GM12878 (cell line): ENCODE measurements at regions not wholly inside any gene's neighbourhood (a gene's known extent, or its start where the extent isn't known, plus 50 kb on each side); places are given as distances from the start of the nearest gene placed in this dataset.

Experiments used
- ATAC-seq: fragments of 200-7000 bp; cut with Tn5 transposase; 3 replicates; pipeline ENCODE4 v1.9.1; 2020; ENCODE audit warnings: mild to moderate bottlenecking, moderate library complexity
- BruUV-seq: library from RNA; stranded (reverse); fragments of 400-500 nt; replicated peaks from 2 replicates; lab custom pipeline; 2021; lab: Mats Ljungman, UMichigan
- CTCF ChIA-PET: fragments of 300-600 bp; sonication (Branson Sonifier 250); formaldehyde crosslinking; extraction: SDS; loops from one replicate; lab custom pipeline; 2021; ENCODE audit warnings: inconsistent platforms; lab: Yijun Ruan, JAX
- POLR2A ChIA-PET: fragments of 350-600 bp; formaldehyde crosslinking; extraction: SDS; loops from one replicate; lab custom pipeline; 2021; ENCODE audit warnings: inconsistent platforms; lab: Charles Lee
- RAD21 ChIA-PET: fragments of 300-600 bp; sonication (Branson Sonifier 250); formaldehyde crosslinking; loops from one replicate; lab custom pipeline; 2023; ENCODE audit warnings: antibody characterized with exemption; ENCODE audit not compliant: unreplicated experiment; lab: Charles Lee
- SMC1A ChIA-PET: fragments of 300-600 bp; sonication (Branson Sonifier 250); formaldehyde crosslinking; loops from one replicate; lab custom pipeline; 2023; ENCODE audit not compliant: unreplicated experiment, uncharacterized antibody; lab: Charles Lee
- DNase-seq: peaks from one replicate; pipeline ENCODE4 v3.0.0-alpha.2; 2011; ENCODE audit warnings: low read depth, low spot score
- FAIRE-seq: peaks from 3 replicates; lab custom pipeline; 2011; peaks lifted over from hg19 to GRCh38; lab: Jason Lieb, UNC
- H2AFZ ChIP-seq: 2 replicates; pipeline ENCODE4 v1.6.0; 2011; ENCODE audit warnings: low read depth, low read length, control low read depth; ENCODE audit not compliant: control insufficient read depth
- H3K27ac ChIP-seq: 2 replicates; pipeline ENCODE4 v1.5.1; 2011; ENCODE audit warnings: control low read depth; ENCODE audit not compliant: control insufficient read depth, insufficient read depth
- H3K27me3 ChIP-seq, 2 experiments: replicated peaks in 1 of 2; 2 replicates each; pipeline versions ENCODE4 v1.6.0 to v1.6.1; 2011; ENCODE audit warnings: low read length in 1 of 2; ENCODE audit not compliant: control insufficient read depth in 2 of 2, insufficient read depth in 2 of 2
- H3K36me3 ChIP-seq, 2 experiments: 2 replicates each; pipeline ENCODE4 v1.5.1; 2011; ENCODE audit warnings: low read length in 1 of 2; ENCODE audit not compliant: control insufficient read depth in 2 of 2, insufficient read depth in 2 of 2
- H3K4me1 ChIP-seq: 2 replicates; pipeline ENCODE4 v1.6.1; 2011; ENCODE audit warnings: mild to moderate bottlenecking, low read length, moderate library complexity, mixed read lengths; ENCODE audit not compliant: control insufficient read depth, insufficient read depth
- H3K4me2 ChIP-seq: 2 replicates; pipeline ENCODE4 v1.6.0; 2011; ENCODE audit warnings: control low read depth; ENCODE audit not compliant: control insufficient read depth, insufficient read depth
- H3K4me3 ChIP-seq: fragments of 200-600 bp; sonication (generic); 2 replicates; pipeline ENCODE4 v1.5.1; 2016
- H3K79me2 ChIP-seq: 2 replicates; pipeline ENCODE4 v1.6.0; 2011; ENCODE audit warnings: low read length; ENCODE audit not compliant: control insufficient read depth, insufficient read depth
- H3K9ac ChIP-seq: 2 replicates; pipeline ENCODE4 v1.8.0; 2011; ENCODE audit warnings: low read length, control low read depth, mixed read lengths; ENCODE audit not compliant: control insufficient read depth, insufficient read depth
- H3K9me3 ChIP-seq: replicated peaks from 3 replicates; pipeline ENCODE4 v1.5.1; 2011; ENCODE audit warnings: mild to moderate bottlenecking, low read length; ENCODE audit not compliant: control insufficient read depth, insufficient read depth
- H4K20me1 ChIP-seq: 2 replicates; pipeline ENCODE4 v1.6.0; 2011; ENCODE audit not compliant: control insufficient read depth, insufficient read depth
- ATF3 ChIP-seq: IDR thresholded peaks from 2 replicates; pipeline ENCODE4 v1.6.1; 2011; ENCODE audit warnings: low read depth, mild to moderate bottlenecking, low read length, moderate library complexity, borderline replicate concordance; ENCODE audit errors: extremely low read depth
- ESRRA ChIP-seq: IDR thresholded peaks from 2 replicates; pipeline ENCODE4 v1.6.1; 2012; ENCODE audit warnings: mild to moderate bottlenecking, low read length, improper control_type of control experiment
- EZH2 ChIP-seq: IDR thresholded peaks from 2 replicates; pipeline ENCODE4 v1.6.1; 2012; ENCODE audit warnings: low read depth, mild to moderate bottlenecking, control low read depth, inconsistent platforms, low read length, borderline replicate concordance; ENCODE audit not compliant: control insufficient read depth
- FOXK2 ChIP-seq: fragments of 450-650 bp; IDR thresholded peaks from 2 replicates; pipeline ENCODE4 v1.6.1; 2017; ENCODE audit warnings: mild to moderate bottlenecking, moderate library complexity
- HDAC2 ChIP-seq: fragments of 200-600 bp; sonication (generic); IDR thresholded peaks from 2 replicates; pipeline ENCODE4 v1.6.1; 2017
- JUND ChIP-seq: IDR thresholded peaks from 2 replicates; pipeline ENCODE4 v1.6.1; 2012; ENCODE audit warnings: low read depth, mild to moderate bottlenecking, low read length, improper control_type of control experiment, moderate library complexity
- TCF12 ChIP-seq: IDR thresholded peaks from 2 replicates; pipeline ENCODE4 v1.6.1; 2011; ENCODE audit warnings: low read depth, mild to moderate bottlenecking, low read length
- ZNF274 ChIP-seq: IDR thresholded peaks from one replicate; pipeline ENCODE4 v1.8.0; 2011; ENCODE audit not compliant: insufficient read length, insufficient read depth
- WGBS: methylation state at CpG from one replicate; pipeline ENCODE4 v1.1.6; 2016; ENCODE audit warnings: low lambda C conversion rate; ENCODE audit not compliant: insufficient replicate concordance, insufficient coverage; ENCODE audit errors: missing lambda C conversion rate; 5-methylcytosine and 5-hydroxymethylcytosine counted together
- in situ Hi-C: fragments of 300-500 bp; cut with MboI; formaldehyde crosslinking; loops from 9 replicates; pipeline ENCODE4 v1.14.3; 2018; ENCODE audit warnings: mixed read lengths
- intact Hi-C: fragments of 100-400 bp; cut with micrococcal nuclease; formaldehyde crosslinking; loops from one replicate; pipeline ENCODE4 v1.14.2; 2022; ENCODE audit not compliant: unreplicated experiment

GRCh38 chr9:16341177-16341576 is 529.3 kb downstream of the BNC2 start:
- Histone ChIP-seq H3K9ac (no peak overlapping the region), H3K4me2 (no peak overlapping the region), H3K36me3 (no peaks in the 10 kb centered on the region), H3K79me2 (no peaks in the 10 kb centered on the region), H3K9me3 (no peaks in the 10 kb centered on the region), H2AFZ (no peak overlapping the region), H4K20me1 (no peaks in the 10 kb centered on the region), H3K27ac (no peak overlapping the region), H3K4me3 (no peak overlapping the region), H3K27me3 (no peaks in the 10 kb centered on the region), H3K4me1 (no peaks in the 10 kb centered on the region)
- POLR2A ChIA-PET = no interaction called here
- intact Hi-C loops = no loop called here
- in situ Hi-C loops = no loop called here
- TF ChIP-seq TCF12 = no peak
- TF ChIP-seq EZH2 = no peak
- TF ChIP-seq ZNF274 = no peak
- TF ChIP-seq HDAC2 = no peak
- no peak for TF ChIP-seq ESRRA
- no peak for TF ChIP-seq JUND
- TF ChIP-seq ATF3 = no peak
- no peak for TF ChIP-seq FOXK2
- no peak for FAIRE-seq
- CTCF ChIA-PET = no interaction called here
- BruUV-seq = no TSS peak
- no peak for ATAC-seq
- 0% methylated on average over 2 of the region's 2 CpGs for WGBS
- SMC1A ChIA-PET = interaction anchor here (1.0 kb wide), 1 partner anchor 10 kb away, joined by 3 read pairs; no protein-coding TSS in a partner anchor
- RAD21 ChIA-PET = no interaction called here
- no peak for DNase-seq
